RPMI8226 (cell line): ENCODE measurements at regions not wholly inside any gene's neighbourhood (a gene's known extent, or its start where the extent isn't known, plus 50 kb on each side); places are given as distances from the start of the nearest gene placed in this dataset.

Source experiments
- DNase-seq: peaks from one replicate; pipeline ENCODE4 v3.0.0-alpha.2; 2015

GRCh38 chr16:80065541-80065940 lies 465.0 kb upstream of the MAF start:
- no peak for DNase-seq

DNA sequence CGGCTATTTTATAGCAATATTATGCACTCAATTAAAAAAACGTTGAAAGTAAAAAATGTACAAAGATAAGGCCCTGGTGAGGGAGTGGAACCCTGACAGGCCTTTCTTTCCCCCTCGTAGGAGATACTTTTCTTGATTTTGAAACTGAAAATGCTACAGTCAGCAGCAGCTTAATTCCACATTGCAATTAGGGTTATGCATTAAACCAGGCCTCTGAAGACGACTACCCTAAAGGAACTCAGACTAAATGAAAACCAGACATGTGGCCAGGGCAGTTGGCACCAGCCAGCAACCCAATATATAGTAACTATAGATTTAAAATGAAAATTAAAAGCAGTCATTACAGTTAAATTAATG lies 463.2 kb upstream of the MAF start:
- no peak for DNase-seq

GRCh38 chr16:80063031-80063712 lies 462.6 kb upstream of the MAF start:
- DNase-seq: no peak

DNA sequence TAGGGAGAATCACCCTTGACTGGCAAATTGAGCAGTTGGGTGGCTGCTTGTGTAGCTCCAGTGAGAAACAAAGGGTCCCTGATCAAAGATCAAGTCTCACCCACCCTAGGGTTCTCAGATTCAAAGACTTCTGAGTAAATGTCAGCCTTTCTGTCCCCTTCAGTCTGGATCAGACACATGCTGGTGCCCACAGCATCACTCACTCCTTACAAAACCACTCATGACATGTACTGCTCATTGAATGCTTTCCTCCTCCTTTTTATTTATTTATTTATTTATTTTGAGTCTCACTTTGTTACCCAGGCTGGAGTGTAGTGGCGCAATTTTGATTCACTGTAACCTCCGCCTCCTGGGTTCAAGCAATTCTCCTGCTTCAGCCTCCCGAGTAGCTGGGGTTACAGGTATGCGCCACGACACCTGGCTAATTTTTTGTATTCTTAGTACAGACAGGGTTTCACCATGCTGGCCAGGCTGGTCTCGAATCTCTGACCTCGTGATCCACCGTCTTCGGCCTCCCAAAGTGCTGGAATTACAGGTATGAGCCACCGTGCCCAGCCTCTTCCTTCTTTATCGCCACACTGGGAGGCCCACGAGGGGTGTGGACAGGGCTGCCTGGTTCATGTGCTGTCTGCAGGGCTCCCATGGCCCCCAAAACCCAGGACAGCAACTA lies 462.0 kb upstream of the MAF start:
- DNase-seq: no peak

DNA sequence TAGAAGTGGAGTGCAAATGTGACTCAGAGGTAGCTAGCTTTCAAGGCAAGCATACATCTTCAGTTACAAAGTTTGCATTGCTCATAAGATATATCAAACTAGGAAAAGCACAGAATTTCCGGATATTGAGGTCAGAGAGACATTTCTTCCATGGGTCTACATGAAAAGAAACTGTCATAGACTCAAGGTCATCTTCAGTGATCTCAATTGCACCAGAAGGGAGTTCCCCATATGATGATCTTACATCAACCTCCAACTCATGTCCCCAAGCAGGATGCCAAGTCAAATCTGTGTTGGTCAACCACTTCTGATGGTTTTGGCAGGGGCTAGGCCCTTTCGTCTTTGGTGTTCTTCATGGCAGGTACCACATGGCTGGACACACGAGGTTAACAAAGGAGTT lies 459.9 kb upstream of the MAF start:
- no peak for DNase-seq

- no peak for DNase-seq
These were observed 459.3 kb upstream of the MAF start for GRCh38 chr16:80059836-80060235.

GRCh38 chr16:80058214-80058613 lies 457.7 kb upstream of the MAF start:
- no peak for DNase-seq

DNA sequence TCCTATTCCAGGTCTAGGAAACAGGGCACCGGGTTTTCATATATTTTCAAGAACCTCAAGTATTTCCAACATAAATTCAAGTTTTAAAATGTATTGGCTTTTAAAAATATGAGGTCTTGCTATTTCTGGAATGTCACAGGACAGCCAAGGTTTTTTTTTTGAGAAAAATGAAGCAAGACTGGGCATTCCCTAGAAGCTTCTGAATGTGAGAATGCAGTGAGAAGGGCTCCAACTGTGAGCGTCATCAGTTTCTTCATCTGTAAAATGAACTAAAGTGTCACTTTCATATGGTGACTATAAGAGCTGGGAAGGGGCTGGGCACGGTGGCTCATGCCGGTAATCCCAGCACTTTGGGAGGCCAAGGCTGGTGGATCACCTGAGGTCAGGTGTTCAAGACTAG lies 455.8 kb upstream of the MAF start:
- no peak for DNase-seq

- no peak for DNase-seq
These were observed 455.3 kb upstream of the MAF start for GRCh38 chr16:80055831-80056230.

GRCh38 chr16:80054647-80055046 lies 454.1 kb upstream of the MAF start:
- DNase-seq: no peak

GRCh38 chr16:80051040-80051439 lies 450.5 kb upstream of the MAF start:
- DNase-seq: no peak

DNA sequence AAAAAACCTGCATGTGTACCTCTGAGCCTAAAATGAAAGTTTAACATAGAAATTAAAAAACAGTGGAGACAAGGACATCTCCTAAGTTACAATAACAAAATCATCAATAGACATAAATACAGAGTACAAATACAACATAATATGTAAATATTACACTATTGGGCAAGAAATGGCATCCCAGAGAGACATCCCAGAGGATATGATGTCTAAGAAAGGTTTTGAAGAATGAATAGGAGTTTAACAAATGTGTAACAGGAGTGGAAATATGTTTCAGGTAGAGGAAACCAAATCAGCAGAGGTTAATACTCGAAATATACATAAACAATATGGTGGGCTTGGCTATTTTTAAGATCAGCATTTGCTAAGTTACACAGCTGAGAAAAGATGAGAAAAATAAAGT lies 447.7 kb upstream of the MAF start:
- no peak for DNase-seq

- DNase-seq: no peak
These were observed 447.3 kb upstream of the MAF start for GRCh38 chr16:80047842-80048241.

DNA sequence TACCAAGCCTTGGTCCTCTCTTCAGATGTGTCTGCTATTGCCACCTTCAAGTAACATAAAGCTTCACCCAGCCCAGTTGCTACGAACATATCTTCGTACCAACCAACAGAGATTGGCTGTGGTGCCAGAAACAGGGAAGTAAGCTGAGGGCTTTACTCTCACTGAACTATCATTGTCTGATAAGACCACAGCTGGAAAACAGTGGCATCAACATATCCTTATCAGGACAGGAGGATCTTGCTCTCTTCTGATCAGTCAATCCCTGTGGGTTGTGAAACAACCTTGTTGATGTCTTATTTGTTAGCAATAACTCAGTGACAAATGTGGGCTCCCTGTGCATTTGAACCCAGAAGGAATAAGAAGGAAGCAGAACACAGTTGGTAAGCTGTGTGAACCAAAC lies 446.3 kb upstream of the MAF start:
- DNase-seq: no peak

GRCh38 chr16:80046261-80046660 lies 445.7 kb upstream of the MAF start:
- no peak for DNase-seq

- DNase-seq: no peak
These were observed 445.3 kb upstream of the MAF start for GRCh38 chr16:80045861-80046260.

DNA sequence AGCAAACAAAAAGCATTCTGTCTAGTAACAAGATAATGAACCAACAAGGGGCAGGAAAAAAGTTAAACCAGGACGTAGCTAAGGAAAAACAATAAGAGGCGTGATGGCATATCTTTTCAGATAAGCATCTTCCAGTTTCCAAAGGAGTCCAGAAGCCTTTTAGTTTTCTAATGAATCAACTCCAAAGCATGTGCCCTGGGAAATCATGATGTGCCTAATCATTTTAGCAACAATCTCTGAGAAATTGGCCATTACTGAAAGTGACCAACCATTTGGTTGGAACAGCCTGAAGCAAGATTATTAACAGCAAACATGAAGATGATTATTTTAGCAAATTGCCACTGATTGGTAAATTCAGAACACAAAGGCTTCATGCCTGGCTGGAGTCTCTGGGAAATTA lies 440.9 kb upstream of the MAF start:
- DNase-seq: no peak

DNA sequence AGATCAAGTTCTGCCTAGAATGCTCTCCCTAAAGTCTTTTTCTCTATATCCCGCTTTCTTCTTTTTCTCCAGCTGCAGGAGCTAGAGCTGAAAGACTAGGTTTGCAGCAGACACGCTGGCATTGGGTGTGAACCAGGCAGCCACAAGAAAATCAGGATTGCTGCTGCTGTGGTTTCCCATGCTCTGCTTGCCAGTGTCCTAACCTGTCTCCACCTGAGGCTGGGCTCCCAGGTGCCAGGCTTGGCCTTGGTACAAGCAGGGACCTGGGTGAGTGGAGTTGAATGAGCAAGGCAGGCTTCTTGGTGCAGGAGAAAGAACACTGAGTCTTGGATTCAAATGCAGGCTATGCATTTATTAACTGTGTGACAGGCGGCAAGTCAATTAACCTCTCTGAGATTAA lies 440.3 kb upstream of the MAF start:
- no peak for DNase-seq

- no peak for DNase-seq
These were observed 439.9 kb upstream of the MAF start for GRCh38 chr16:80040413-80040812.

DNA sequence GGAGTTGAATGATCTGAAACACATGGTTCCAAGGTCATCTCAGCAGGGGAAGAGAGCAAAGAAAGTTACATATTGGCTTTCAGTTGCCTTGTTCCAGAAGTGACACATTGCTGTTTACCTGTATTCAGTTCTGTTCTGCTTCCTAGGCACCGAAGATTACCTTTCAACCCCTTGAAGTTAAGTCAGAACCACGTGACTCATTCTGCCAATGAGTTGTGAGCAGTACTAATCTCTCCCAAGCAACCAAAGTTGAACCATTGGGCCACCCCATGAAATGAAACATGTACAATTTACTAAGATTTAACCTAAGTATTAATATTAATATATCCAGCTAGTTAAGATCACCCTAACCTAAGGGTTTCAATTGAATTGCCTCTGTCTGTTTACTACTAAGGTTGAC lies 439.2 kb upstream of the MAF start:
- DNase-seq: no peak

DNA sequence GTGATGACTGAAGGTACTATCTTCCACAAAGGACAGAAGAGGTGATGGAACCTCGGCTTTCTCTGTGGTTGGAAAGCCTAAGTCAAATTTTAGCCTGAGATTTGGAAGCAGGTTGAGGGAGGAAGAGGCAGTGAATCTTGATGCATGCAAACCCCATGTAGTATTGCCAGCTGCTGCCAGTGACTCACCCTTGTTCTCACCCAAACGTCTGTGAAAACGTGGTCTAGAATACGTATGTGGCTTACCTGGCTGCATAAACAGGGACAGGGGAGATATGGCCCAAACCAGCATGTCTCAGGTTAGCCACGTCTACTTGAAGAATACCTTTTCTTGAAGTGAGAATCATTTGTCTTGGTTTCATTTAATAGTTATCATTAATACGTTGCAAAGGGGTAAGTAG lies 438.0 kb upstream of the MAF start:
- no peak for DNase-seq

GRCh38 chr16:80034948-80035663 lies 434.6 kb upstream of the MAF start:
- DNase-seq: no peak

DNA sequence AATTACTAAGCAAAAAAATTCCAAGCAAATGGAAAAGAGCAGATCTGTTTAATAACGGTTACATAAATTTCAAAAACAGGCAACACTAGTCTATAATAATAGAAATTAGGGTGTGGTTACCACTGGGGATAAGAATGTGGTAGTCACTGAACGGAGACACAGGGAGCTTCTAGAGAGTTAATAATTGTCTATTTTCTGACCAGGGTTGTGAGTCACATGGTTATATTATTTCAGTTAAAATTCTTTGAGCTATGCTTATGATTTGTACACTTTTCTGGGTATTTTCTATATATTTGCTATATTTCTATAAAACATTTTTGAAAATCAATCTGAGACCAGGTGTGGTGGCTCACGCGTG lies 433.9 kb upstream of the MAF start:
- no peak for DNase-seq

GRCh38 chr16:80033783-80034468 lies 433.4 kb upstream of the MAF start:
- DNase-seq: no peak
